ENCODE measurements at regions not wholly inside any gene's neighbourhood (a gene's known extent, or its start where the extent isn't known, plus 50 kb on each side); places are given as distances from the start of the nearest gene placed in this dataset.
A peak's percentile ranks its signal among the peaks of the same experiment; 100 is the strongest.

DNA sequence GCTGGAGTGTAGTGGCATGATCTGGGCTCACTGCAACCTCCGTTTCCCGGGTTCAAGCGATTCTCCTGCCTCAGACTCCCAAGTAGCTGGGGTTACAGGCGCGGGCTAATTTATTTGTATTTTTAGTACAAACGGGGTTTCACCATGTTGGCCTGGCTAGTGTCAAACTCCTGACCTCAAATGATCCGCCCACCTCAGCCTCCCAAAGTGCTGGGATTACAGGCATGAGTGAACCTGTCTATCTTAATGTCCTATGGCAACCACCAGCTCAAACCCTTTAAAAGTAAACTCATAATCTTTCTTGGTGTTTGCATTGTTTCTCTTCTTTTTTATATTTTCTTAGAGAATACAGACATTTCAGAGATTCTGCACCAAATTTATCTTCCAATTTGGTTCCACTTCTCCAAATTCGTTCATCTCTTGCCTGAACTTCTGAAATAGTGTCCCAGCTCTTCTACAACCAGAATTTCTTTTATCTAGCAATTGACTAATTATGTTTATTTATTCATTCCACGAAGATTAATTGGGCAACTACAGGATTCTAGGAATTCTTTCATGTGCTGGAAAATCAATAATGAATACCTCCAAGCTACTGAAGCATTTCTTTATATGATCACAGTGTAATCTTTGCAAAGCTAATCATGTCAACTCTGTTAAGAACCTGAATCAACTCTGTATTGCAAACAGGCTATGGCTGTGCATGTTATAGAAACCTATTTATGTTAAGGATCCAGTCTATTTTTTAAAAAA, 60.0 kb upstream of the TYRP1 start:
- Histone ChIP-seq H3K4me3 (ENCODE audit: low read depth, low read length, poor library complexity, severe bottlenecking) (no peak overlapping the region), H3K36me3 (ENCODE audit: insufficient read depth, low read length) (no peaks in the 10 kb centered on the region), H3K9me3 (ENCODE audit: low read length) (no peaks in the 10 kb centered on the region), H3K9me2 (ENCODE audit: insufficient read depth, low read length) (no peaks in the 10 kb centered on the region), H3K79me2 (ENCODE audit: insufficient read depth, low read depth, low read length) (no peaks in the 10 kb centered on the region), H4K20me1 (ENCODE audit: insufficient read depth, low read length) (no peaks in the 10 kb centered on the region; the same call in 1 of the 2 replicates), H3K4me1 (ENCODE audit: insufficient read depth, low read length, poor library complexity, severe bottlenecking) (no peaks in the 10 kb centered on the region), H2AFZ (ENCODE audit: low read length) (no peak overlapping the region), H3K4me2 (ENCODE audit: low read length) (no peak overlapping the region), H3K27ac (ENCODE audit: low read depth, low read length, poor library complexity, severe bottlenecking) (no peak overlapping the region)
- TF ChIP-seq CTCF (conservative IDR thresholded peaks at IDR 0.05; ENCODE audit: low read length), result no peak
- no peak for TF ChIP-seq EZH2phosphoT487 (IDR thresholded peaks at IDR 0.05; ENCODE audit: borderline replicate concordance, low read depth, low read length)
- DNase-seq (ENCODE audit: low spot score), result no peak
- intact Hi-C loops (cut with micrococcal nuclease; ENCODE audit: unreplicated experiment), result no loop called here
- ChIA-PET POLR2A (interaction anchor here (0.8 kb wide), 1 partner anchor 91 kb away, joined by 4 read pairs; no protein-coding TSS in a partner anchor), CTCF (ENCODE audit: unreplicated experiment) (no interaction called here)
- no TSS peak for BruUV-seq (replicated peaks)

DNA sequence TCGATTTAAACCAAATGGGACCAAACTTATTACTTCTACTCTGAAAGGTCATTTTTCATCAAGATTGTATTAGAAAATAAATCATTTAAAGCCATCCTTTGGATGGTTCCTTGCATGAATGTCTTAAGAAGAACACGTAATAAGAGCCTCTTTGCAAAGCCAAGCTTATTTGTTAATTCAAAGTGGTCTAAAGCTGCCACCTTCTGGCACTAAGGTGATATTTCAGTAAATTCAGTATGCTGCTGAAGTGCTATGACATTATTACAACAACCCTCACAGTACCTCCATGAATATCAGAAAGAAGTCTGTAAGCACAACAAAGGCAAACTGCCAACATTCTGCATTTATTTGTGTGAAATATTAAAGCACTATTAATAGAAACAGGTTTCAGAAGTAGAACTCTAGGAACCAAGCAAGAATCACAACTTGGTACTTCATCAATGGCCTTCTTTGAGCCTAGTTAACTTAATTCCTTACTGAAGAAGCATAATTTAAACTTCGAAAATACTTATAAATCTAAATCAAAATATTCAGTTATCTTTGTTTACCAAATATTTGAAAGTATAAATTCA, 53.1 kb upstream of the TYRP1 start:
- Histone ChIP-seq H3K9me3 (ENCODE audit: low read length) (no peaks in the 10 kb centered on the region), H3K4me1 (ENCODE audit: insufficient read depth, low read length, poor library complexity, severe bottlenecking) (no peaks in the 10 kb centered on the region), H3K9me2 (ENCODE audit: insufficient read depth, low read length) (no peaks in the 10 kb centered on the region), H3K4me3 (ENCODE audit: low read depth, low read length, poor library complexity, severe bottlenecking) (no peak overlapping the region), H3K27ac (ENCODE audit: low read depth, low read length, poor library complexity, severe bottlenecking) (no peak overlapping the region), H2AFZ (ENCODE audit: low read length) (no peak overlapping the region), H3K36me3 (ENCODE audit: insufficient read depth, low read length) (no peaks in the 10 kb centered on the region), H4K20me1 (ENCODE audit: insufficient read depth, low read length) (no peaks in the 10 kb centered on the region; the same call in 1 of the 2 replicates), H3K79me2 (ENCODE audit: insufficient read depth, low read depth, low read length) (no peaks in the 10 kb centered on the region), H3K4me2 (ENCODE audit: low read length) (no peak overlapping the region)
- ChIA-PET POLR2A (interaction anchor here (0.6 to 1.3 kb wide), 2 partner anchors 35 to 1950 kb away, joined by 3 read pairs; no protein-coding TSS in a partner anchor), CTCF (ENCODE audit: unreplicated experiment) (no interaction called here)
- peak; percentile 76 for TF ChIP-seq CTCF (conservative IDR thresholded peaks at IDR 0.05; ENCODE audit: low read length)
- no peak for TF ChIP-seq EZH2phosphoT487 (IDR thresholded peaks at IDR 0.05; ENCODE audit: borderline replicate concordance, low read depth, low read length)
- intact Hi-C loops (cut with micrococcal nuclease; ENCODE audit: unreplicated experiment), result no loop called here
- no TSS peak for BruUV-seq (replicated peaks)
- peak; percentile 28 for DNase-seq (ENCODE audit: low spot score)

Measured in OCI-LY7 (cell line).